GM12878 (cell line): ENCODE measurements at regions not wholly inside any gene's neighbourhood (a gene's known extent, or its start where the extent isn't known, plus 50 kb on each side); places are given as distances from the start of the nearest gene placed in this dataset.

Source experiments
- ATAC-seq: fragments of 200-7000 bp; cut with Tn5 transposase; 3 replicates; pipeline ENCODE4 v1.9.1; 2020; ENCODE audit warnings: mild to moderate bottlenecking, moderate library complexity
- BruUV-seq: library from RNA; stranded (reverse); fragments of 400-500 nt; replicated peaks from 2 replicates; lab custom pipeline; 2021; lab: Mats Ljungman, UMichigan
- CTCF ChIA-PET: fragments of 300-600 bp; sonication (Branson Sonifier 250); formaldehyde crosslinking; extraction: SDS; loops from one replicate; lab custom pipeline; 2021; ENCODE audit warnings: inconsistent platforms; lab: Yijun Ruan, JAX
- POLR2A ChIA-PET: fragments of 350-600 bp; formaldehyde crosslinking; extraction: SDS; loops from one replicate; lab custom pipeline; 2021; ENCODE audit warnings: inconsistent platforms; lab: Charles Lee
- RAD21 ChIA-PET: fragments of 300-600 bp; sonication (Branson Sonifier 250); formaldehyde crosslinking; loops from one replicate; lab custom pipeline; 2023; ENCODE audit warnings: antibody characterized with exemption; ENCODE audit not compliant: unreplicated experiment; lab: Charles Lee
- SMC1A ChIA-PET: fragments of 300-600 bp; sonication (Branson Sonifier 250); formaldehyde crosslinking; loops from one replicate; lab custom pipeline; 2023; ENCODE audit not compliant: unreplicated experiment, uncharacterized antibody; lab: Charles Lee
- DNase-seq: peaks from one replicate; pipeline ENCODE4 v3.0.0-alpha.2; 2011; ENCODE audit warnings: low read depth, low spot score
- FAIRE-seq: peaks from 3 replicates; lab custom pipeline; 2011; peaks lifted over from hg19 to GRCh38; lab: Jason Lieb, UNC
- H2AFZ ChIP-seq: 2 replicates; pipeline ENCODE4 v1.6.0; 2011; ENCODE audit warnings: low read depth, low read length, control low read depth; ENCODE audit not compliant: control insufficient read depth
- H3K27ac ChIP-seq: 2 replicates; pipeline ENCODE4 v1.5.1; 2011; ENCODE audit warnings: control low read depth; ENCODE audit not compliant: control insufficient read depth, insufficient read depth
- H3K27me3 ChIP-seq, 2 experiments: replicated peaks in 1 of 2; 2 replicates each; pipeline versions ENCODE4 v1.6.0 to v1.6.1; 2011; ENCODE audit warnings: low read length in 1 of 2; ENCODE audit not compliant: control insufficient read depth in 2 of 2, insufficient read depth in 2 of 2
- H3K36me3 ChIP-seq, 2 experiments: 2 replicates each; pipeline ENCODE4 v1.5.1; 2011; ENCODE audit warnings: low read length in 1 of 2; ENCODE audit not compliant: control insufficient read depth in 2 of 2, insufficient read depth in 2 of 2
- H3K4me1 ChIP-seq: 2 replicates; pipeline ENCODE4 v1.6.1; 2011; ENCODE audit warnings: mild to moderate bottlenecking, low read length, moderate library complexity, mixed read lengths; ENCODE audit not compliant: control insufficient read depth, insufficient read depth
- H3K4me2 ChIP-seq: 2 replicates; pipeline ENCODE4 v1.6.0; 2011; ENCODE audit warnings: control low read depth; ENCODE audit not compliant: control insufficient read depth, insufficient read depth
- H3K4me3 ChIP-seq: fragments of 200-600 bp; sonication (generic); 2 replicates; pipeline ENCODE4 v1.5.1; 2016
- H3K79me2 ChIP-seq: 2 replicates; pipeline ENCODE4 v1.6.0; 2011; ENCODE audit warnings: low read length; ENCODE audit not compliant: control insufficient read depth, insufficient read depth
- H3K9ac ChIP-seq: 2 replicates; pipeline ENCODE4 v1.8.0; 2011; ENCODE audit warnings: low read length, control low read depth, mixed read lengths; ENCODE audit not compliant: control insufficient read depth, insufficient read depth
- H3K9me3 ChIP-seq: replicated peaks from 3 replicates; pipeline ENCODE4 v1.5.1; 2011; ENCODE audit warnings: mild to moderate bottlenecking, low read length; ENCODE audit not compliant: control insufficient read depth, insufficient read depth
- H4K20me1 ChIP-seq: 2 replicates; pipeline ENCODE4 v1.6.0; 2011; ENCODE audit not compliant: control insufficient read depth, insufficient read depth
- BMI1 ChIP-seq: fragments of 450-650 bp; IDR thresholded peaks from 2 replicates; pipeline ENCODE4 v1.6.1; 2016; ENCODE audit warnings: mild to moderate bottlenecking, moderate library complexity, borderline replicate concordance
- EED ChIP-seq: sonication (generic); IDR thresholded peaks from 2 replicates; pipeline ENCODE4 v1.6.1; 2016; ENCODE audit warnings: antibody characterized with exemption, low read depth
- WGBS: methylation state at CpG from one replicate; pipeline ENCODE4 v1.1.6; 2016; ENCODE audit warnings: low lambda C conversion rate; ENCODE audit not compliant: insufficient replicate concordance, insufficient coverage; ENCODE audit errors: missing lambda C conversion rate; 5-methylcytosine and 5-hydroxymethylcytosine counted together
- in situ Hi-C: fragments of 300-500 bp; cut with MboI; formaldehyde crosslinking; loops from 9 replicates; pipeline ENCODE4 v1.14.3; 2018; ENCODE audit warnings: mixed read lengths
- intact Hi-C: fragments of 100-400 bp; cut with micrococcal nuclease; formaldehyde crosslinking; loops from one replicate; pipeline ENCODE4 v1.14.2; 2022; ENCODE audit not compliant: unreplicated experiment
- TF ChIP-seq, protein P1 (sequence below), 3 experiments: IDR thresholded peaks in 2 of 3; conservative IDR thresholded peaks in 1 of 3; 2 replicates each; pipeline ENCODE4 v1.5.1; 2011; ENCODE audit warnings: low read depth in 3 of 3, low read length in 3 of 3, mild to moderate bottlenecking in 3 of 3, control low read depth in 2 of 3, moderate library complexity in 2 of 3, inconsistent platforms in 1 of 3, mixed read lengths in 1 of 3; ENCODE audit not compliant: control insufficient read depth in 2 of 3, insufficient read depth in 1 of 3; ENCODE audit errors: extremely low read depth in 1 of 3

DNA sequence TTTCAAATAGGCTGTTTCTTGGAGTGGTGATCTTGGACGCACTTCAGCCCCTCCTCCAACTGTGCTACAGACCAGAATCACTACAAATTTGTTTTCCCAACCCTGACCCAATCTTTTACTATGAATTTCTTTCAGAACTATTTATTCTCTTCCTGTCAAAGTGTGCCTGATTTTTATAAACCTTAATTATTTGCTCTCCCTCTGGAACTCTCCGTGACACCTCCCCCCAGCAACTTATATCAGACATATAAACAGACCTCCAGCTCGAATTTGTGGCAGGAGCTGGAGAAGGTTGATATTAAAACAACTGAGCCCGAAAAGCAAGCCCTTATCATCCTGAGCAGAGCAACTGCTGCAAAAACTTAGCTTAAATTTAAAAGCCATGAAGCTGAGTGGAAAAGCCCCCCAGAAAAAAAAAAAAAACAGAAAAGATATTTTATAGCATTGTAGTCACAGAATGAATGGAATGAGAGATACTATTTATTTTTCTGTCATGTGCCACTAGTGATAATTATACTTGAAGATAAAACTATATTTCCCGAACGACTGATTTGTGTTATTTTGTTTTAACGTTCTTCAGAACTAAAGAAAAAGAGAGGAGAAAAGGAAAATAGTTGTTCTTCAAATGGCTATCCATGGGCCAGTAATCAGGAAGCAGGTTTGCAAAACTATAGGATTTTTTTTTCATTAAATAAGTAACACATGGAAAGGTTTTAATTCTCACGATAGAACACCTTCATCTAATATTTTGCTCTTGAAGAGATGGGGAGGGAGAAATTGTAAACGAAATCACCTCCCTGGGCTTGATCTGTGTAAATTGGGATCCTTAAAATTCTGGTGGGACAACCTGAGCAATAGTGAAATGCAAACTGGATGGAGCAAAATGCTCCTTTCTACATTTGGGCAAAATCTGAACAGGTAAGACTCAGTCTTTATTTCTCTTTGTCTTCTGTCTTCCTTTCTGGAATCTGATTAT, 80.8 kb downstream of the NR2F2 start:
- BruUV-seq = no TSS peak
- no peaks in the 10 kb centered on the region for H3K4me1 ChIP-seq
- no peak for ATAC-seq
- no peak overlapping the region for H3K4me2 ChIP-seq
- no peak overlapping the region for H3K9ac ChIP-seq
- no peak for FAIRE-seq
- in situ Hi-C loops = no loop called here
- H3K9me3 ChIP-seq = no peaks in the 10 kb centered on the region
- no peak for DNase-seq
- ChIA-PET RAD21 (no interaction called here), SMC1A (interaction anchor here (0.7 to 1.6 kb wide), 2 partner anchors 11 to 56 kb away, joined by 3 to 4 read pairs; no protein-coding TSS in a partner anchor), POLR2A (no interaction called here), CTCF (interaction anchor here (1.3 kb wide), 1 partner anchor 51 kb away, joined by 4 read pairs; no protein-coding TSS in a partner anchor)
- no peaks in the 10 kb centered on the region for H3K36me3 ChIP-seq
- H2AFZ ChIP-seq = no peak overlapping the region
- intact Hi-C loops = no loop called here
- no peak overlapping the region for H3K27ac ChIP-seq
- no peak for TF ChIP-seq EED
- TF ChIP-seq BMI1 = 0 out of 2 replicates have a peak, but pooled peaks have one; percentile 24
- TF ChIP-seq, protein P1, sequence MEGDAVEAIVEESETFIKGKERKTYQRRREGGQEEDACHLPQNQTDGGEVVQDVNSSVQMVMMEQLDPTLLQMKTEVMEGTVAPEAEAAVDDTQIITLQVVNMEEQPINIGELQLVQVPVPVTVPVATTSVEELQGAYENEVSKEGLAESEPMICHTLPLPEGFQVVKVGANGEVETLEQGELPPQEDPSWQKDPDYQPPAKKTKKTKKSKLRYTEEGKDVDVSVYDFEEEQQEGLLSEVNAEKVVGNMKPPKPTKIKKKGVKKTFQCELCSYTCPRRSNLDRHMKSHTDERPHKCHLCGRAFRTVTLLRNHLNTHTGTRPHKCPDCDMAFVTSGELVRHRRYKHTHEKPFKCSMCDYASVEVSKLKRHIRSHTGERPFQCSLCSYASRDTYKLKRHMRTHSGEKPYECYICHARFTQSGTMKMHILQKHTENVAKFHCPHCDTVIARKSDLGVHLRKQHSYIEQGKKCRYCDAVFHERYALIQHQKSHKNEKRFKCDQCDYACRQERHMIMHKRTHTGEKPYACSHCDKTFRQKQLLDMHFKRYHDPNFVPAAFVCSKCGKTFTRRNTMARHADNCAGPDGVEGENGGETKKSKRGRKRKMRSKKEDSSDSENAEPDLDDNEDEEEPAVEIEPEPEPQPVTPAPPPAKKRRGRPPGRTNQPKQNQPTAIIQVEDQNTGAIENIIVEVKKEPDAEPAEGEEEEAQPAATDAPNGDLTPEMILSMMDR (IDR thresholded peaks at IDR 0.05 in 2 of 3, conservative IDR thresholded peaks at IDR 0.05 in 1 of 3; ENCODE audit: control insufficient read depth in 2 of 3, extremely low read depth in 1 of 3, insufficient read depth in 1 of 3, low read depth in 3 of 3, low read length in 3 of 3) = no peak
- 1% methylated on average over 9 of the region's 9 CpGs for WGBS
- H3K27me3 ChIP-seq = peaks cover 2% of the 10 kb centered on the region in 2 experiments
- no peaks in the 10 kb centered on the region for H3K79me2 ChIP-seq
- H3K4me3 ChIP-seq = no peak overlapping the region
- no peaks in the 10 kb centered on the region for H4K20me1 ChIP-seq
